Thoracic aorta (tissue), 2 donors: ENCODE measurements at regions not wholly inside any gene's neighbourhood (a gene's known extent, or its start where the extent isn't known, plus 50 kb on each side); places are given as distances from the start of the nearest gene placed in this dataset.
"Not testable (repeated sequence)": the region's sequence is repeated elsewhere in the genome, so short reads cannot be mapped to it uniquely, and the experiment has no call there.

ENCODE experiments used
- ATAC-seq: fragments of 150-250 bp; one replicate; pipeline ENCODE4 v1.8.0; 2017; ENCODE audit warnings: low read depth; ENCODE audit not compliant: insufficient number of reproducible peaks, low FRiP score
- DNase-seq: peaks from one replicate; pipeline ENCODE4 v3.0.0-alpha.2; 2020; ENCODE audit warnings: low spot score
- H3K27ac ChIP-seq, 2 donors: fragments of 200-600 bp; sonication (generic); 1 replicate in 1 of 2; 2 replicates in 1 of 2; pipeline ENCODE4 v1.5.1; 2016; ENCODE audit warnings: mild to moderate bottlenecking in 2 of 2, moderate library complexity in 2 of 2
- H3K27me3 ChIP-seq: fragments of 200-600 bp; sonication (generic); replicated peaks from 2 replicates; pipeline ENCODE4 v1.6.0; 2016; ENCODE audit warnings: mild to moderate bottlenecking; ENCODE audit not compliant: insufficient read depth
- H3K36me3 ChIP-seq: fragments of 200-600 bp; sonication (generic); one replicate; pipeline ENCODE4 v1.5.1; 2016
- H3K4me1 ChIP-seq, 2 donors: fragments of 200-600 bp; sonication (generic); 1 replicate in 1 of 2; 2 replicates in 1 of 2; pipeline versions ENCODE4 v1.5.1 to v1.6.0; 2016; ENCODE audit warnings: low read depth in 2 of 2, mild to moderate bottlenecking in 1 of 2; ENCODE audit not compliant: control insufficient read depth in 1 of 2
- H3K4me3 ChIP-seq: fragments of 200-600 bp; sonication (generic); 2 replicates; pipeline ENCODE4 v1.5.1; 2016; ENCODE audit warnings: mild to moderate bottlenecking
- H3K9me3 ChIP-seq: fragments of 200-600 bp; sonication (generic); 2 replicates; pipeline ENCODE4 v1.5.1; 2016
- CTCF ChIP-seq: fragments of 200-600 bp; sonication (generic); IDR thresholded peaks from one replicate; pipeline ENCODE4 v1.5.1; 2019; ENCODE audit warnings: antibody characterized with exemption

GRCh38 chr6:14781772-14782525, 463.9 kb upstream of the JARID2 start:
- Histone ChIP-seq H3K4me1 (no peaks in the 10 kb centered on the region), H3K27me3 (no peaks in the 10 kb centered on the region)
- no peak for ATAC-seq

GRCh38 chr6:14782921-14783464, 462.9 kb upstream of the JARID2 start:
- DNase-seq, H3K4me1 ChIP-seq, ATAC-seq: not testable (repeated sequence)

More at GRCh38 chr6:14781772-14782525, 463.9 kb upstream of the JARID2 start:
- Histone ChIP-seq H3K36me3 (no peaks in the 10 kb centered on the region), H3K27ac (no peak overlapping the region), H3K4me3 (no peak overlapping the region), H3K9me3 (no peaks in the 10 kb centered on the region)
- no peak for TF ChIP-seq CTCF
- DNase-seq: no peak

GRCh38 chr6:14783594-14783993, 462.3 kb upstream of the JARID2 start:
- H3K4me3 ChIP-seq: no peak overlapping the region
- H3K9me3 ChIP-seq: no peaks in the 10 kb centered on the region
- no peaks in the 10 kb centered on the region for H3K4me1 ChIP-seq
- H3K27ac ChIP-seq: no peak overlapping the region
- ATAC-seq (no peak), DNase-seq (no peak)
- no peaks in the 10 kb centered on the region for H3K27me3 ChIP-seq
- no peaks in the 10 kb centered on the region for H3K36me3 ChIP-seq
- TF ChIP-seq CTCF: no peak

More at GRCh38 chr6:14782921-14783464, 462.9 kb upstream of the JARID2 start:
- not testable (repeated sequence) for H3K27me3 ChIP-seq, H3K9me3 ChIP-seq, H3K36me3 ChIP-seq, H3K4me3 ChIP-seq, H3K27ac ChIP-seq

- no peaks in the 10 kb centered on the region for H3K27me3 ChIP-seq
- H3K9me3 ChIP-seq: no peaks in the 10 kb centered on the region
- H3K4me3 ChIP-seq: no peak overlapping the region
- no peak for TF ChIP-seq CTCF
- no peak overlapping the region for H3K27ac ChIP-seq
- no peaks in the 10 kb centered on the region for H3K36me3 ChIP-seq
- DNase-seq (no peak), ATAC-seq (no peak)
- H3K4me1 ChIP-seq: no peaks in the 10 kb centered on the region
These were observed 461.0 kb upstream of the JARID2 start for GRCh38 chr6:14784596-14785492.

GRCh38 chr6:14785493-14785790, 460.4 kb upstream of the JARID2 start:
- no peak for TF ChIP-seq CTCF
- no peak for ATAC-seq

More at GRCh38 chr6:14785493-14785790, 460.4 kb upstream of the JARID2 start:
- H3K27ac ChIP-seq: no peak overlapping the region
- DNase-seq: no peak
- no peaks in the 10 kb centered on the region for H3K27me3 ChIP-seq
- H3K4me3 ChIP-seq: no peak overlapping the region
- H3K4me1 ChIP-seq: no peaks in the 10 kb centered on the region
- no peaks in the 10 kb centered on the region for H3K9me3 ChIP-seq
- no peaks in the 10 kb centered on the region for H3K36me3 ChIP-seq
